ENCODE measurements at regions not wholly inside any gene's neighbourhood (a gene's known extent, or its start where the extent isn't known, plus 50 kb on each side); places are given as distances from the start of the nearest gene placed in this dataset.

GRCh38 chr14:83992857-83993256 lies 1537.1 kb upstream of the FLRT2 start:
- no peak for DNase-seq (ENCODE audit: low read depth)

DNA sequence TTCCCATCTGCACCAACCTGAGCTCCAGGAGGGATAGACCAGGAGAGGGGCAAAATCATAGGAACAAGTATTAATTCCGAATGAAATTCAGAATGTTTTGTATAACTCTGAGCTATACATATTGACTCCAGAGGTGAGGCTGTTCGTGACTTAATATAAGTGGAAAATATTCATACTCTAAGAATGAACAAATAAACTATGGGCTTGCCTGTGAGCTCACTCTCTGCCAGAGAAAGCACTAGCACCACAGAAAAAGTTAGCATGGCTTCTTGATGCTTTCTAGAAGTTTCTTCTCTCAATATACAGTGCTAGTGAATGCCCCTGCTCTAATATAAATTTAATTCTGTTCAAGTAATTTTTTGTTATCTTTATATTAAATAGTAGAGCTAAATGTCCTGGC lies 1536.4 kb upstream of the FLRT2 start:
- no peak for DNase-seq (ENCODE audit: low read depth)

- no peak for DNase-seq (ENCODE audit: low read depth)
These were observed 1535.9 kb upstream of the FLRT2 start for GRCh38 chr14:83994020-83994419.

GRCh38 chr14:84001023-84001422 lies 1528.9 kb upstream of the FLRT2 start:
- DNase-seq (ENCODE audit: low read depth): no peak

DNA sequence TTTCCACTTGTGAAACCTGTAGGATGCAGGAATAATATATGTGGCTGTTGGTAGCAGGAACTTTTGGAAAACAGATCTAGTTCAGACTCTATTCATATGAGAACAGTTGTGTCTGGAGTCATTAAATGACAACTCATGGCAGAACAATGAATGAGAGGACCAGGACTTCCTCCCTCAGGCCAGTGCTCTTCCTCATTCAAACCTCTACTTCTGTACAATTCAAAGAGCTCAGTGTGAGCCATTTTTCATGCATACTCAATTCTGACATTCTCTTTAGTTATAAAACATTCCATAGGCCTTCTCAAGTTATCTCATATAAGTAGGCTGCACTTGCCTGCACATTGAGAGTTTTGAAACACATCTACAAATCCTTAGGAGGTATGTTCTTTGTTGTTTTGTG lies 1526.6 kb upstream of the FLRT2 start:
- no peak for DNase-seq (ENCODE audit: low read depth)

- no peak for DNase-seq (ENCODE audit: low read depth)
These were observed 1523.2 kb upstream of the FLRT2 start for GRCh38 chr14:84006643-84007155.

DNA sequence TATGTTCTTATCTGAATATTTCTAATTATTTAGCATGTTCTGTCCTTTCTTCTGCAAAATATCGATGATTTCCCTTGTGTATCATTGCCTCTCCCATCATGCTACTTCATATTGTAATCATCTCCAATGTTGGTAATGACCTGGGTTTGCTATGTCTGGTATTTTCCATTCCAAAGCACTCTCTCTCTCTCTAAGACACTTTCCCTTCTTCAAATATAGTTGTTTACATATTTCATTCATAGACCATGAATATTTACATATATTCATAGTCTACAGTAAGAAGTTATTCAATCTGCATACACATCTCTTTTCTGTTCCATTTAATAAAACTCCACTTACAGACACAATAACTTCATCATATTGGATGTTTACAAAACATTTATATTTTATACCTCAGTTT lies 1516.5 kb upstream of the FLRT2 start:
- DNase-seq (ENCODE audit: low read depth): no peak

DNA sequence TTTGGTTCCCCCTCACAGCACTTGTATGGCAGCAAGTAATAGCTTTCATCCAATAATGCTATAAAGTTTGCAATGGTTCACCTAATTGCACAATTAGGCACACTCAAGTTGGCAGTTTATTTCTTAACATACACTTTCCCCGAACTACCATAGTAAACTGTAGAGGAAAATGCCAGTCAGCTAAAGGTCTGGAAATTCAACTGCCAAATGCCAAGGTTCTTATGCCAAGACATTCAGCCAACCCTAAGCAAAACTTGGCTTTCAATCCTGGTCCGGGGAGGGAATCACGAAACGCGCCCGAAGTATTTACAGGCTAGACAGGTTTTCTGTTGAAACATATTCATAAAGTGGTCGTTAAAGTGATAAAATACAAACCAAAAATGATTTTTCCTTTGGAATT lies 1512.4 kb upstream of the FLRT2 start:
- DNase-seq (ENCODE audit: low read depth): no peak

DNA sequence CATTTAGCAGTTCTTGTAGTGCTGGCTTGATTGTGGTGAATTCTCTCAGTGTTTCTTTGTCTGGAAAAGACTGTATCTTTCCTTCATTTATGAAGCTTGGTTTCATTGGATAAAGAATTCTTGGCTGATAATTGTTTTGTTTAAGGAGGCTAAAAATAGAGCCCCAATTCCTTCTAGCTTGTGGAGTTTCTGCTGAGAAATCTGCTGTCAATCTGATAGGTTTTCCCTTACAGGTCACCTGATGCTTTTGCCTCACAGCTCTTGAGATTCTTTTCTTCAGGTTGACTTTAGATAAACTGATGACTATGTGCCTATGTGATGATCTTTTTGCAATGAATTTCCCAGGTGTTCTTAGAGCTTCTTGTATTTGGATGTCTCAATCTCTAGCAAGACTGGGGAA lies 1508.5 kb upstream of the FLRT2 start:
- no peak for DNase-seq (ENCODE audit: low read depth)

GRCh38 chr14:84024231-84024820 lies 1505.6 kb upstream of the FLRT2 start:
- no peak for DNase-seq (ENCODE audit: low read depth)

DNA sequence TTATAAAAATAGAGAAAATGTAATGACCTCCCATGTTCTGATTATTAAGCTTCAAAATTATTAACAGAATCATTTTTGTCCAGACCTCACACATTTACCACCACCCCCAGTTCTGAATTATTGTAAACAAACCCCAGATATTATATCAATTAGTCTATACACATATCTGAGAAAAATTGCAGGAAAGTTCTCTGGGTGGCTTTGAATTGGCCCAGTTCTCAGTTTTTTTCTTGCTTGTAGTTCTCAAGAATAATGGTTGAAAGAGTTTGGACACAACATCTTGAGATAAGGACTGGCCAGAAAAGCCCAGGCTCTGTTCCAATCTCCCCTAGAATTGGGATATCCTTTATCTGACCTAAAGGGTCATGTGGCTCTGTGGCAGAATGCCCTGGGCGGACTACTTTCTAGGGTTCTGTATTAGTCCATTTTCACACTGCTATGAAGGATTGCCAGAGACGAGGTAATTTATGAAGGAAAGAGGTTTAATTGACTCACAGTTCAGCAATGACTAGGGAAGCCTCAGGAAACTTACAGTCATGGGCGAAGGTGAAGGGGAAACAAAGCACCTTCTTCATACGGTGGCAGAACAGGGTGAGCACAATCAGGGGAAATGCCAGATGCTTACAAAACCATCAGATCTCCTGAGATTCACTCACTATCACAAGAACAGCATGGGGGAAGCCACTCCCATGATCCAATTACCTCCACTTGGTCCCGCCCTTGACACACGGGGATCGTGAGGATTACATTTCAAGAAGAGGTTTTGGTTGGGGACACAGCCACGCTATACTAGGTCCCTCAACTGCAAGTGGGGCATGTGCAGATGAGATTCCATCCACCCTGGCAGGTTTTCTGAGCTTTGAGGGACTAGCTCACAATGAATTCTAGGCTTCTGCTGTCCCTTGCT lies 1504.6 kb upstream of the FLRT2 start:
- DNase-seq (ENCODE audit: low read depth): no peak

GRCh38 chr14:84027351-84027750 lies 1502.6 kb upstream of the FLRT2 start:
- no peak for DNase-seq (ENCODE audit: low read depth)

- DNase-seq (ENCODE audit: low read depth): no peak
These were observed 1501.8 kb upstream of the FLRT2 start for GRCh38 chr14:84028080-84028604.

DNA sequence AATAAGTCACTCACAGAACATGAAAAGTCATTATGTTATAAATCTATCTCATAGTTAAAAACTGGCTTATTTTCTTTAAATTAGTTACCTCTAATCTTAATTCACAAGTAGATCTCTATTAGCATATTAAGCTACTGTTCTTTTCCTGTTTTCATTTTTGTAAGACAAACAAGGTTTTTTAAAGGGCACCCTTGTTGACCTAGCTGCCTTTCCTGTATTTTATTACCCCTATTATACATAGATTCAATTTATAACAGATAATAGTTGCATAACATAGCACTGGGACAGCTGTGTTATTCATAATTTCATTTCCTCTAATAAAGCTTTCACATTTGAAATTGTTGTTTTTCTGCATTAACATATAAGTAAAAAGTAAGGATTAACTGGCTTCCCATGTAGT lies 1500.7 kb upstream of the FLRT2 start:
- DNase-seq (ENCODE audit: low read depth): no peak

- no peak for DNase-seq (ENCODE audit: low read depth)
These were observed 1500.2 kb upstream of the FLRT2 start for GRCh38 chr14:84029720-84030119.

- no peak for DNase-seq (ENCODE audit: low read depth)
These were observed 1493.1 kb upstream of the FLRT2 start for GRCh38 chr14:84036840-84037239.

- no peak for DNase-seq (ENCODE audit: low read depth)
These were observed 1492.4 kb upstream of the FLRT2 start for GRCh38 chr14:84037593-84037992.

DNA sequence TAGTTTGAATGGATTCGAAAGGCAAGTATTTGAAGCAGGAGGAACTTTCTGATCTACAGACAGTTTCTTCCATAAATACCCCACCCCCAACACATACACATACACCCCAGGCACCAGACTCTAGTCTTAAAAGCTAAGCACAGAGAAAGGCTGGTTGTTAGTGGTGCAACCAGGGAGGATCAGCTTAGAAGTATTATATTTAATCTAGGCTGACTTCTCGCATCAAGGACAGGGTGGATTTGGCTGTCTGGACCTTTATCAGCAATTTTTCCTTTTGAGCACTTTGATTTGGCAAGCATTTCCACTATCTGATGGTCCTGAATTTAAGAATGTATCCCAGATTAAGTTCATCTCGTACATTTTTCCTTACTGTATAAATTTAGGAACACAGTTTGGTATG lies 1489.8 kb upstream of the FLRT2 start:
- no peak for DNase-seq (ENCODE audit: low read depth)

DNA sequence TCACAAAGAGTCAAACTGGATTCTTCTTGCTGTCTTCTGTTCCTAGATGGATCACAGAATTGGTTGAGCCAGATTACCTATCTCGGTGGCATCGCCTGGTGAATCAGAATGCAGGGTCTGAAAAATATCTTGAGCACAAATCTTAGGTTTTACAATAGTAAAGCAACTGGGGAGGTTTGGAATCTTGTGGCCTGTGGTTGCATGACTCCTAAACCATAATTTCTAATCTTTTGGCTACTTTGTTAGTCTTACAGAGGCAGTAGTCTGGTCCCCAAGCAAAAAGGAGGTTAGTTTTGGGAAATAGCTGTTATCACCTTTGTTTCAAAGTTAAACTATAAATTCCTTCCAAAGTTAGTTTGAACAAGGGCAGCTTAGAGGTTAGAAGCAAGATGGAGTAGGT lies 1488.5 kb upstream of the FLRT2 start:
- no peak for DNase-seq (ENCODE audit: low read depth)

- DNase-seq (ENCODE audit: low read depth): no peak
These were observed 1487.0 kb upstream of the FLRT2 start for GRCh38 chr14:84042992-84043391.

DNA sequence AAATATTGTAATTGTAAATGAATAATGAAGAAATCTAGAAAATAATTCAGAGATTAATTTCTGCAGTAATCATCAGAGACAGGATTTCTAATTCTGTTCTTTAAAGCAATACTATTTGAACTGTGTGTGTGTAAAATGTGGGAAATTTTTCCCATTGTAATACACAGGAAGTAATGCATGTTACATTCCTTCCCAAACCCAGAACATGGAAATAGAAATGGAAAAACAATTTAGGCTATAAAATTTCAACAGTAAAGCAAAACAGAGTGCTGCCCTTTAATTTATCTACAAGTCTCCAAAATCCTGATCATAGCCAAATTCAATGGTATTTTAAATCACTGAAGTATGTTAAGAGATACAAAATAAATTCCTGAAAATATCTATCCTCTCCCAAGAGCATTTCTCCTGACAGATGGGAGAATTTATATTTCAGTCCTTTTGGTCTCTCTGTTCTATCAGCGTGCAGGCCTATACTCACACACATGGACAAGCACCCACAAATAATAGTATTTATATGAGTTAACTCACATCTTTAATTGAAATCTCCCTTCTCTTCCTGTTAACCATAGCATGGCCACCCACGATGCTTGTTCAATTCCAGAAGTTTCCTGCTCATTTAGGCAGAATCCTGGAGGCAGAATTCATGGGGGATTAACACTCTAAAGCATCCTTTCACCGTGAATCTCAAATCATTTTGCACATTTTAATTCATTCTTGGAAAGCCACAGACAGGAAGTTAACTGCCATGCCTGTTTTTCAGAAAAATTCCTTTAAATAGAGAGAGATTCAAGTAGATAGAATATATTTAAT lies 1465.4 kb upstream of the FLRT2 start:
- DNase-seq (ENCODE audit: low read depth): no peak

GRCh38 chr14:84065811-84066210 lies 1464.1 kb upstream of the FLRT2 start:
- no peak for DNase-seq (ENCODE audit: low read depth)

All from Daoy (cell line).